ENCODE measurements at regions not wholly inside any gene's neighbourhood (a gene's known extent, or its start where the extent isn't known, plus 50 kb on each side); places are given as distances from the start of the nearest gene placed in this dataset.

DNA sequence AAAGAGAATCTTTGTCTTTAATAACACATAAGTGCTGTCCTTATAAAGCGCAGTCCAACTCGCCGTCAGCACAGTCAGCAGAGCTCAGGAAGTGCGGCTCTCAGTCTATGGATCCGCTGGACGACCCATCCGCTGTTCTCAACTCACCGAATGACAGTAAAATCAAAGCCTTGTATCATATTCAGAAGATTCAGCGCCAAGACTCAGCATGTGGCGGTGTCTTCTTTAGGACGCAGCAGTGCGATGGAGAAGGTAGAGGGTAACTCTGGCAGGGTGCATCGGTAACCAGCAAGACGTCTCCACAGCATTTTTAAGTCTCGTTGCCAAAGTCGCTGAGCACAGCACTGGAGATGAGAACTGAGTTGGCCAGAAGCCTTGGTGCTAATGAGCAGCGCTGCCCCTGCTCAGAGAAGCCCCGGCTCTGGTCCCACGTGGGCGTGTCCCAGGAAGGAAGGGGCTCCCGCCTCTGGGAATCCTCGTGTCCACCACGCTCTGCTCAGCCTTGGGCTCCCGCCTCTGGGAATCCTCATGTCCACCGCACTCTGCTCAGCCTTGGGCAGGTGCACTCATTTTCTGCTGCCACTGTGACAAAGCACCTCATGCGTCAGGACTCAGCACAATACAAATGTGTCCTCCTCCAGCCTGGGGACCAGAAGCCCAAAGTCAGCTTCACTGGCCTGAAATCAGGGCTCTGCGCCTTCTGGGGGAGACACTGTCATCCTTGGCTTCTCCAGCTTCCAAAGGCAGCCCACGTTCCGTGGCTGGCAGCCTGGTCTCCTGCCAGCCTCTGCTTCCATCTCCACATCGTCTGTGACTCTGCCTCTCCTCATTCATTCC lies 238.0 kb upstream of the SALL3 start:
- no peak for DNase-seq

DNA sequence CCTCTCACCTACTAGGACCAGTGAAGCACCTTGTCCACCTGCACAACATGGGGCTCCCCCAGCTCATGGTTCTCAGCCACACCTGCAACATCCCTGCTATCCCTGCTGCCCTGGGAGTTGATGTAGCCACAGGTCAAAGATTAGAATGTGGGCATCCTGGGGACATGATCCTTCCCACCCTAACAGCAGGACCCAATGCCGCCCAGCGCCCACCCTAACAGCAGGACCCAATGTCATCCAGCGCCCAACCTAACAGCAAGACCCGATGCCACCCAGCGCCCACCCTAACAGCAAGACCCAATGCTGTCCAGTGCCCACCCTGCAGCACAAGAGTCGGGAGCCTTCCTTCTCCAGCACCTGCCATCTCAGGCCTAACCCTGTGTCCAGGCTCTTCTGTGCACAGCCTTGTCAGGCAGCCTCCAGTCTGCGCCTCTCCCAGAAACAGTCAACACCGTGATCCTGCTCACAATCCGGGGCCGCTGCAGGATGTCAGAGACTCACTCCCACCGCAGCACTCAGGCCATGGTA lies 237.3 kb upstream of the SALL3 start:
- DNase-seq = no peak

DNA sequence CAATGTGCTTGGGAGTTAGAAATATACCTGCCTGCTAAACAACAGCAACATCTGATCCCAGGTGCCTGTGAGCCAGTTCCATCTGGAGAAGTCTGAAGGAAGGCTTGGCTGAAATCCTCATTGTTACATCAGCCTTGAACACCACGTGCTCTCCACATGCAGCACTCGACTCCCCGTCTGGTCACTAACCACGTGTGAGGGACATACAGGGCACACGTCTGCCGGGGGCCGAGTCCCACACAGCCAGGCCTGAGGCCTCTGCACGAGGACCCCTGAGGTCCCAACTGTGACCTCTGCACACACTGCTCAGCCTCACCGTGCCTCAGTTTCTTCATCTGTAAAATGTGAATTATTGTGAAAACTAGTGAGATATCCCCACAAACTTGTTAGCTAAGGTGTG lies 236.5 kb upstream of the SALL3 start:
- DNase-seq = no peak

DNA sequence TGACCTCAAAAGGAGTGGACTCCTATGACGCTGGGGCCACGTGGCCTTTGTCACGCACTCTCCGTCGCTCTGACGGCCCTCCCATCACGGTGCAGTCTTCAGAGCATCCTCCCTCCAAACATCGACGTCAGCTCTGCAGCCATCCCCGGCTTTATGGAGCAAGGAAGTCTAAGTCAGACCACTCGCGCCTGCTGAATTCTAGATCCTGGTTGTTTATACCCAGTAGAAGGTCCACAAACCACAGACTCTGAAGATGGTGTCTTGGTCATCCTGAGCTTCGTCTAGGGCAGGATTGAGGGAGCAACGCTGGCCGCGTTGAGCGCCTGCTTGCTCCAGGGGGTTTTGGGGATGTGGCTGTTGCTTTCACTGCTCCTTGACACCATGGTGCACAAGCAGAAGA lies 228.0 kb upstream of the SALL3 start:
- DNase-seq = no peak

DNA sequence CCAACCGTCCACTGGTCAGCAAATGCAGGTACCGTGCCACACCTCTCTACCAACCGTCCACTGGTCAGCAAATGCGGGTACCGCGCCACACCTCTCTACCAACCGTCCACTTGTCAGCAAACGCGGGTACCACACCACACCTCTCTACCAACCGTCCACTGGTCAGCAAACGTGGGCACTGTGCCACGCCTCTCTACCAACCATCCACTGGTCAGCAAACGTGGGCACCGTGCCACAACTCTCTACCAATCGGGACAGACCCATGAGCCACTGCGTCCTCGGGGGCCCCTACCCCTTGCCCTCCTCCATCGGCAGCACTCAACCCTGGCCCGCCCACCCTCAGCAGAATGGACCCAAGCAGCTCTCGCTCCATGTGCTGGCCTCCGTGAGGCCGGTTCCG lies 226.4 kb upstream of the SALL3 start:
- no peak for DNase-seq

DNA sequence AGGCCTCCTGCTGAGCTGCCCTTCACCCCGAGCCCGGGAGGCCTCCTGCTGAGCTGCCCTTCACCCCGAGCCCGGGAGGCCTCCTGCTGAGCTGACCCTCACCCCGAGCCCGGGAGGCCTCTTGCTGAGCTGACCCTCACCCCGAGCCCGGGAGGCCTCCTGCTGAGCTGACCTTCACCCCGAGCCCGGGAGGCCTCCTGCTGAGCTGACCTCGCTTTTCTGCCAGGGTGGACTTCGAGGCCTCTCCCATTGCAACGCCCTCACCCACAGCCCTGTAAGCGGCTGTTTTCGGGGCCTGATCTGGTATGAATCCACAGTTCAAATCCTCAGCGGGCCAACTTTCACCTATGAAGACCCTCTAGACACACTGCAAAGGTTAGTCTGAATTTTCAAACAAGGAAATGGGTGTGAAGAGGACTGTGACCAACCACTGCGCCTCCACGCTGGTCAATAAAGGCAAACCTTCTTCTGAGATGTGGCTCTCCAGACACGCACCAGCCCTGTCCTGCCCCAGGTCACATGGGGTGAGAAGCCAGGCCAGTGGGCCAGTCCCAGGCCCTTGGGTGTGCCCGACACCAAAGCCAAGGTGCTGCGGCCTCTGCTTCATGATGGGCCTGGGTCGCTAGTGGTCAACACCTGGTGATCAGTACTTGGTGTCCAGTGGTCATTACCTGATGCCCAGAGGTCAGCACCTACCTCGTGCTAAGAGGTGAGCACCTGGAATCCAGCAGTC lies 225.1 kb upstream of the SALL3 start:
- DNase-seq = no peak

DNA sequence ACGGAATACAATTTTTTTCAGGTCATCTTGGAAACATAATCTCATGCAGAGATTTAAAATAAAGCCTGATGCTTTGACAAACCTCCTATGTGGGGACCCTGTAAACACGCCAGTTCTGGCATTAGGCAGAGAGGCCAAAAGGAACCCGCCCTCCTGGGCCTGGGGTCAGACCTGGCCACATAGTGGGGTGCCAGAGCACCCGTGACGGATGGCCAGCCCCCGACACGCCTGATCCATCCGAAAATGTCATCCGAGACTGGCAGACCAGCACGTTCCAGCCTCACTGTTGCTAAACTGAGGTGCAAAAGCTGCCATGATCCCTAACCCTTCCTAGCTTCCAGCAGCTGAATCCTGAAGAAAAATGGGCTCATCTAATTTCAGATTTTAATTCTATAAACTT lies 222.6 kb upstream of the SALL3 start:
- no peak for DNase-seq

DNA sequence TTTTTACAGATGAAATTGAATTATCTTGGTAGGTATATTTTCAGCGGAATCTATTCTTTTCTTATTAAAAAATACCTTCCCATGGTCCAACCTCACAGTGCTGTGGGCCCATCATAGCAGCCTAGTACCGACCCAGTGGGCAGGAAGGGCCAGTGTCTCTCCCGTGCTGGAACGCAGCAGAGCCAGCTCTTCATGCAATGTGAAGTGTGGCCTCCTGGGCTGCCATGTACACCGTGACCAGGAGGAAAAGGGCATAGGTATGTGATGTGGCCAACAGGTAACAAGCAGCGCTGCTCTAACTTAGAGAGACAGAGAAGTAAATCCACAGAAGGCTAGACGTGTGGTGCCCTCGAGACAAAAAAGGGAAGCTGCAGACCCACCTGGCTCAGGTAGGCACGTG lies 221.1 kb upstream of the SALL3 start:
- no peak for DNase-seq

DNA sequence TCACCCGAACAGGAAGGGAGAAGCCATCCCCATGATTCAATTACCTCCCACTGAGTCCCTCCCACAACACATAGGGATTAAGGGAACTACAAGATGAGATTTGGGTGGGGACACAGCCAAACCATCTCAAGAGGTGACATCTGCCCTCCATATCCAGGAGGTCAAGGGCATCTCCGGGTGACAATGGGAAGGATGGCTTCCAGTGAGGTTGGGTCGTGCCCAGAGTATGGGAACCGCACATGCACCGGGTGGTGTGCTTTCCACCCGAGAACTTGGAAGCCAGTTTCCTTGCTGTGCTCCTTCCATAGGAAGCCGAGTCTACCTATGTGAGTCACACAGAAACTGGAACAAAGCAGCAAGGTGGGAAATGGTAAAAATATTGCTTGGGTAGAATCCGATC lies 216.9 kb upstream of the SALL3 start:
- no peak for DNase-seq

DNA sequence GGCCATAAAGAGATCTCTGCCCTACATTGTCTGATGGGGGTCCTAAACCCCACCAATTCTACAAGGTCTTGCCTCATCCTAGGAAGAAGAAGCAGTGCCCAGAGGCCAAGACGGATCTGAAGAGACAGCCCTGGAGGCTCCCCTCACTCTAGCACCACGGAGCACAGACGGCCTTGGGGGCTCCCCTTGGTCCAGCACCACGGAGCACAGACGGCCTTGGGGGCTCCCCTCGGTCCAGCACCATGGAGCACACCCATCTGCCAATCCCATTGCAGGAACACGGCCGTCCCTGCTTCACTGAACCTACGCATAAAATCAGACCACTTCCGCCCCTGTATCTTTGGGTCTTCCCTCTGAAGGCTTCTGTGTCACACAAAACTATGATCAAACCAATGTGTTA lies 215.1 kb upstream of the SALL3 start:
- no peak for DNase-seq

DNA sequence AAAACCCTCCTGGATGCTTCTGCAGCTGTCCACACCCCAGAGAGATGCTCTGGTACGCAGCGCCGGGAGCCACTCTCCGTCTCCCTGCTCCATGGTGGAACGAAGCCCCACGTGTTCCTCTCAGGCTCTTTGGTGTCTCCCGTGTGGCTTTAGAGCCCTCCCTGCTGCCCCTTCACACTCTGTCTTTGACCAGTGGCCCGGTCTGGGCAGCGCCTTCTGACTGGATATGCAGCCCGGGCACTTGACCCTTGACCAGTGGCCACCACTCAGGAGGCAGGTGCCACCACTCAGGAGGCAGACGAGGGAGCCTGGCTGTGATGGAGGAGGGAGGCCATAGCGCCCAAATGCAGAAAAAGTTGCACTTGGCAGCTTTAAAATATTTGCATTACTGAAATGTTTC lies 214.5 kb upstream of the SALL3 start:
- DNase-seq = no peak

DNA sequence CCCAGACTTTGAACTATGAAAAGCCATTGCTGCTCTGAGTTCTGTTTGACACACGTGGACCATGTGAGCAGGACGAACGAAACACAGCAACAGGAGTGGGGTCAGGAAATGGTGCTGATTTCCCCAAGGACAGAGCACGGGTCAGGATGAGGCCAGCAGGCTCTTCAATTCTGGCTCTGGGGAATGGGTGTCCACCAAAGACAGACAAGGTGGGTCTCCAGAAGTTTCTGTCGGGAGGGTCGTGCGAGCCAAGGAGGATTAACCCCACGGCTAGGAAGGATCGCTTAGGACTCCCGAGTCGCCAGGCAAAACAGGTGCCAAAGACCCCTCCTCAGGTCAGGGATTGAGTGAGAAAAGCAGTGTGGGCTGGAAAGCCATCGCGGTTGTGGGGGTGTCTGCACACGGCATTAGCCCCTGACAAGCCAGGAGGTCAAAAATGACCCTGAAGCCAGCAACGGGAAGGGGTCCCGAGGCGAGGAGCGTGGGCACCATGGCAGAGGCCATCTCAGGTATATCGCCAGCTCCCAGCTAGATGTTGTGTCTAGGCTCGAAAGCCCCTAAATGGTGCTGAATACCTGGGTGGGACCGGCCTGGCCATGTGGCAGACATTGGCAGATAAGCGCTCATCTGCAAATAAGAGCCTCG lies 213.9 kb upstream of the SALL3 start:
- DNase-seq = no peak

DNA sequence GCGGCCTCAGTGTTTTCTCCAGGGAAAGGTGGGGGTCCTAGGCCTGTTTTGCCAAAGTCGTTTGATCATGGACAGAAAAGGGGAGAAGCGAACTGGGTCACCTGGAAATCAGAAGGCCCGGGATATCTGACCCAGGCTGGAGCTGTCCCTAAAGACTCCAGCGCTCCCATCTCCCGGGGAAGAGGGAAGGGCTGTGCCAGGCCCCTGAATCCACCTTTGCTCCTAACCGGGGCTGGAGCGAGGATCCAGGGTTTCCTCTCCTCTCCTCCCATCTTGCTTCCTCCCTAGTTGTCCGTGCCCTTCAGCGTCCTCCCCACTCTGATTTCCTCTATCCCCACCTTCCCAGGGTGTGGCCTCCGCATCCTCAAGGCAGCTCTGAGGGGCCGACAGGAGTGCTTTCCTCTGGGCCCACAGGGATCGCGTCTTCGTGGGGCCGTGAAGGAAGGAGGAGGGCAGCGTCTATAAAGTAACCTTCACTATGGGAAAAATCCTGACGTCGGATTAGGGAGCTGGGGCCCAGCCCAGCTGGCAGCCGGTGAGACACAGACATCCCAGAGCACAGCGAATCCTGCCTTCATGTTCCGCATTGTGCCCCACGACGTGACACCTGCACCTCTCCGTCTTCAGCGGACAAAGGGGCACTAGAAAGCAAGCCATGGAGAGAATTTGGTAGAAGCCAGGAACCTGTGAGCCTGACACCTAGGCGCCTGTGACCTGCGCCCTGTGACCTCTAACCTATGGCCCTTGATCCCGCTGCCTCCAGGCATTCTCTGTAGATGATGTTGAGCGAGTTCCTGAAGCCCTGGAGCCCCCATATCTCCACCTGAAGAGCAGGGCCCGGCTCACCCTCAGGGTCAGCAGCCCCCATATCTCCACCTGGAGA lies 212.7 kb upstream of the SALL3 start:
- no peak for DNase-seq

DNA sequence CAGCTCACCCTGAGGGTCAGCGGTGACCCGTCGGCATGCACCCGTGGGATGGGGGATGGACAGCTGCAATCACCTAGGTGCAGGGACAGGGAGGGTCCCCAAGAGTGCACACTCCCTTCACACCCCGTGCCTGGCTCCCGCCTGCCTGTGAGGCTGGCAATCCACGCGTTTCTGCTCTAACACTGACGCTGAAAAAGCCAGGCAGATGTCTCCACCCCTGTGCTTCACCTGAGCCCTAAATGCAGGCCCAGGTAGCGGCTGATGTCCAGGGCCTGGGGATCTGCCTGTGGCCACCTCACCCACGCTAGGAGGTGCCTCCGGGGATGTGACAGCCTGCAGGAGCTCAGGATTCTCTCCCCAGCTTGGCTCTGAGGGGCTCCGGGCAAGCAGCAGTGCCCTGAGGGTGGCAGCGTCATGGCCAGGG lies 212.0 kb upstream of the SALL3 start:
- DNase-seq = no peak

DNA sequence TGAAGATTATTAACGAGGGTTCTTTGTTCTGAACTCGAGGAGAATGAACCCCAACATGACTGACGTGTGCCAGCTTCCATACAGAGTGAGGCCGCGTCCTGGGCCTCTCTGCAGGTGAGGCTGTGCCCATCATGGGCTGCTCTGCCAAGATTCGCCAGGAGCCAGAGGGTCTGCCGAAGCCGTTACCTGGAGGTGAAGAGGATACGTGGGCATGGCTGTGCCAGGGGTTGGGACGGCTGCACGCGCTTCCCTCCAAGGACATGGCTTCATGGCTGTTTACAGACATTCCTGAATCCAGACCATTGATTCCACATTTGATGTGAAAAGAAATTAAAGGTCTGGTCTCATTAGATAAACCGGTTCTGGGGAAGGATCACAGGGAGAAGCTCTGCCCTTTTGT lies 211.4 kb upstream of the SALL3 start:
- no peak for DNase-seq

DNA sequence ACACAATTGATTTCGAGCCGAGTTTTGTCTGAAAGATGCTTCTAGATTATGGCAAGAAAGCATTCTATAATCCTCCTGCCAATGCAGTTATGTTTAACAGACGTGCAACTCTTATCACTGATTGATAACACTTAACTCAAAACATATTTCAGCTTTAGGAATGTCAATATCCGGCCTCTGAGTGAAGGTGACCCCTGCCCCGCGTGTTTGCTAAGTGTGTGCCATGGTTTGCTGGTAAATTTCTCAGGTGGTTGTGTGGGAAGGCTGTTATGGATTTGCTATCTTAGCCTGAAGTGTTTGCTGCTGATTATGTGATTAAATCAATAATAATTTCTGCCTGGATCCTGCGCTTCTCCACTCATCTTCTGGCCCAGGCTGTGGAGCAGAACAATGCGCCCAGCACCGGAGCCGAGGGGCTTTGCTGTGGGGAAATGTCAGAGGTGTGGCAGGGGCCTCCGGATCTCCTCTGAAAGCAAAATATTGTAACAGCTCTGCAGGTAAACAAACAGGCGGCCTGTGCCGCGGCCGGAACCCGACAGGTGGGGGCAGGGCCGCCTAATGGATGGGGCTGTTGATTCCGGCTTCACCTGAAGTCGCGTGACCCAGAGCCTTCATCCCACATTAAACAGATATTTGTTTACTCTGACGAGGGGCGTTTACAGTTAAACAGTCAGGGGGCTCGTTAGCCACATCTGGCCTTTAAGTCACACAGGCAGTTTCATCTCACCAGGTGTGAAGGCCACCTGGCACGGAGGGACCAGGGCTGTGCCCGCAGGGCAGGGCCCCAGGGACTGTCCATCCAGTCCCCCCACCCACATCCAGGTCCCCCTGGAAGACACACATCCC lies 210.7 kb upstream of the SALL3 start:
- DNase-seq = no peak

DNA sequence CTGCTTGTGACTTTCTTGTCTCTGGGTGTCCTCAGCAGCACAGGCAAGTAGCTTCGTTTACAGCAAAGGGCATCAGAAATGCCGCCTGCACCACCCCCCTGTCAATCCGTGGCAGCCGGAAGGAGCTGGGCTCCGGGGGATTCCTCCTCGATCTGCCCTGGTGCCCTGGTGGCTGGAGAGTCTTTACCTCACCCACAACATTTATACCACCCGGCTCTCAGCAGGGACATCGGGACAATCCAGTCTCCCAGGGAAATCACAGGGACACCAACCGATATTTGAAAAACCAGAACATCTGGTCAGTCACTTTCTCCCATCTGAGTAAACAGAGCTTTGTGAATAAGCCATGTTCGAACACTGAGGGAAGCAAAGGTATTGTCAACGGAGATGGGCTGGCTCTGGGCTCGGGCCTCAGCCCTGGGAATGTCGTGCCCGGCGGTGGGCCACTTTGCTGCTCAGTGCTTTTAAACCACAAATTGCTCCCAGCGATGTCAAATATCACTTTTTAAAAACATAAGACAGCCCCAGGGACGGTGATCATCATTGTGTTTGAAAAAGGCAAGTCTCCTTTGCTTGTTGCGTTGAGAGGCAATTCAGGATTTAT lies 210.0 kb upstream of the SALL3 start:
- DNase-seq = no peak

DNA sequence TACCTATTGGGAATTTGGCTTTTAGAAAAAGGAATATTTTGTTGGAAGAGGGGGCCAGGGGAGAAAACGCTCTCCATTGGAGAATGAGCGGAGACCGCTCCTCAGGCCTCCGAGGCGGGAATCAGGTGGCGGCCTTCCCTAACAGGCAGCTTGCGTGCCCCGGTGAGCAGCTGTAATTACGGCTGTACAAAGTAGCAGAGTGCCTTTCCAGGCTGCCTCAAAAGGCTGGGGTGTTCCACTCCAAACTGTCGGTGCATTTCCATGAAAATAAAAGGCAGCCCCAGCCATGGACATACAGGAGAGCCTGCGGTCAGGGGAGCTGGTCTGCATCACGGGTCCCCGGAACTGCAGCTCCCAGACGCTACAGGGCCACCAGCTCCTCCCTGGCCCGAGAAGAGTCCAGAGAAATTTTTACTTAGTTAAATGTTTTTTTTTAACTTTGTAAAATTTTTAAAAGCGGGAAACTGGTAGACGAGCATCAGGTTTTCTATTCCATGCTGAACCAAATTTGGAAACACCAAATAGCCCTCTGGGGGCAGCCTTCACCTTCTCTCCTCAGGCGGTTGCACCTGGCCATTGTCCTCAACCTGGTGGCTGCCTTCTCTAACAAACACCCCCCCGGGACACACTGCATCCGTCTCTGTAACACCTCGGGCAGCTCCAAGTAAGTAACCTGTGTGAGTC lies 209.3 kb upstream of the SALL3 start:
- no peak for DNase-seq

DNA sequence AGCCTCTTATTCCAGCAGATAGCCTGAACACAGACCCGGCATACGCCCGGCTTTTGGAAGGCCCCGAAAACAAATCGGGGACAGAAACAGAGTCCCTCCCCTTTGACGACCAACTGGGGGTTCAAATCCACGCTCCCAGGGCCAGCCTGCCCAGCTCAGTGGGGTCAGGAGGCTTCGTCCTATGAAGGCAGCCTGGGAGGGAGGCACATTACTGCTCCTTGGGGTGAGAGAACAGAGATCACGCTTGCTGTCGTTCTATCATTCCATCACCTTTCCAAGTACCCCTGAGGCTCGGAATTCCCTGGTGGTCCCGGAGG lies 208.8 kb upstream of the SALL3 start:
- DNase-seq = no peak

DNA sequence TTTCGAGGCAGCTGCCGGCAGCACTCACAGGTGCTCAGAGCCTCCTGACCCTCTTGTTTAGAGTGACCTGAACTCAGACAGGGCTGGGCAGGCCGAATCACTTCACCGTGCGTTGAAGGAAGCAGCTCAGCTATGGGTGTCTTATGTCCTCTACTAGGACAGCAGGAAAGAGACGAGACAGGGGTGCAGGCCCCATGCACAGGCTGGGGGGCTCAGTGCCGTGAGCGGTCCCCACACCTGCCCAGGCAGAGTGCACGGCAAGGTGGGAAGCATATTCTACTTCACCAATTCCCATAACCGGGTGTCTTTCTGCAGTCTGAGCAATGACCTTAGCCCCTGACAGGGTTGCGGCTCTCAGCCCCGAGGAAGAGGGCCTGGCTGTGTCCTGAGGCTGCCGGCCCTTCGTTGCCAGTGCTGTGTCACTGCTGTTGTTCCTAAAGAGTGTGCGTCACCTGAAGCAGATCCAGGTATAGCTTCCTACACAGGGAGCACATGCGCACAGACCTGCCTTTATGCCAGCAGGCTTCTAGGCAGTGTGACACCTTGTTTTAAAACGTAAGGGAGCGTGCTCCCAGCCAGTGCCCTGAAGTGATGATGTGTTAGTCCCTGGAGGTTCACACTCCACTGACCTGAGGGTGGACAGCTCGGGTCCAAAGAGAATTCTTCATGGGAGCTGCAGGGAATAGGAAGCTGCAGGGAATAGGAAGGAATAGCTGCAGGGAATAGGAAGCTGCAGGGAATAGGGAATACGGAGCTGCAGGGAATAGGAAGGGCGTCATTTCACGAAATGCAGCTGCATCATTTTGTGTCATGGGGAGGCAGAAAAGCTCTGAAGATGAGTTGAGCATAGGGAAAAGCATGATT lies 207.9 kb upstream of the SALL3 start:
- DNase-seq = no peak
